HEK293 (cell line): ENCODE measurements at regions not wholly inside any gene's neighbourhood (a gene's known extent, or its start where the extent isn't known, plus 50 kb on each side); places are given as distances from the start of the nearest gene placed in this dataset.

Experiments
- CTCF ChIA-PET: fragments of 350-600 bp; formaldehyde crosslinking; extraction: SDS; loops from one replicate; lab custom pipeline; 2021; ENCODE audit warnings: antibody characterized with exemption; lab: Yijun Ruan, JAX
- POLR2A ChIA-PET: fragments of 300-600 bp; formaldehyde crosslinking; extraction: SDS; loops from one replicate; lab custom pipeline; 2020; ENCODE audit warnings: antibody characterized with exemption, inconsistent platforms; lab: Yijun Ruan, JAX
- H3K27ac ChIP-seq: fragments of 200-500 bp; sonication (Bioruptor generic); 2 replicates; pipeline ENCODE4 v1.5.1; 2014; ENCODE audit warnings: low read depth, low read length, control low read depth, inconsistent platforms; ENCODE audit errors: extremely low read depth
- H3K36me3 ChIP-seq, 2 experiments: fragments of 200-500 bp in 1 of 2; sonication (Bioruptor generic) in 1 of 2; 1 replicate in 1 of 2; 2 replicates in 1 of 2; pipeline ENCODE4 v1.5.1; 2014 to 2017; ENCODE audit warnings: inconsistent platforms in 2 of 2, low read length in 2 of 2; ENCODE audit not compliant: control insufficient read depth in 2 of 2, insufficient read depth in 1 of 2
- H3K4me1 ChIP-seq: fragments of 200-500 bp; sonication (Bioruptor generic); 2 replicates; pipeline ENCODE4 v1.5.1; 2014; ENCODE audit warnings: mild to moderate bottlenecking, low read length, inconsistent platforms; ENCODE audit not compliant: control insufficient read depth, insufficient read depth
- H3K4me3 ChIP-seq: 2 replicates; pipeline ENCODE4 v1.5.1; 2011; ENCODE audit warnings: low read depth, mild to moderate bottlenecking, control low read depth, low read length, moderate library complexity
- H3K9me3 ChIP-seq: fragments of 200-500 bp; sonication (Bioruptor generic); 2 replicates; pipeline ENCODE4 v1.5.1; 2014; ENCODE audit warnings: low read depth, low read length, inconsistent platforms; ENCODE audit not compliant: control insufficient read depth, insufficient read depth
- HIC1 ChIP-seq: fragments of 450-650 bp; formaldehyde crosslinking; IDR thresholded peaks from 2 replicates; pipeline ENCODE4 v1.5.1; 2016; ENCODE audit warnings: missing biosample characterization, missing genetic modification characterization
- KLF10 ChIP-seq: fragments of 450-650 bp; IDR thresholded peaks from 2 replicates; pipeline ENCODE4 v1.5.1; 2018; ENCODE audit warnings: missing biosample characterization, mild to moderate bottlenecking, missing genetic modification characterization
- PRDM4 ChIP-seq: fragments of 450-650 bp; formaldehyde crosslinking; IDR thresholded peaks from 2 replicates; pipeline ENCODE4 v1.5.1; 2017; ENCODE audit warnings: missing biosample characterization, missing genetic modification characterization
- ZBTB7A ChIP-seq: fragments of 450-650 bp; formaldehyde crosslinking; IDR thresholded peaks from 2 replicates; pipeline ENCODE4 v1.5.1; 2016; ENCODE audit warnings: low read depth, missing biosample characterization, missing genetic modification characterization
- ZFP37 ChIP-seq: fragments of 450-650 bp; formaldehyde crosslinking; IDR thresholded peaks from 2 replicates; pipeline ENCODE4 v1.5.1; 2016; ENCODE audit warnings: missing biosample characterization, missing genetic modification characterization
- ZFP41 ChIP-seq: fragments of 450-650 bp; formaldehyde crosslinking; IDR thresholded peaks from 2 replicates; pipeline ENCODE4 v1.5.1; 2016; ENCODE audit warnings: missing biosample characterization, missing genetic modification characterization, borderline replicate concordance
- ZNF174 ChIP-seq: fragments of 450-650 bp; formaldehyde crosslinking; IDR thresholded peaks from 2 replicates; pipeline ENCODE4 v1.5.0; 2017; ENCODE audit warnings: missing biosample characterization, mild to moderate bottlenecking, missing genetic modification characterization
- ZNF19 ChIP-seq: fragments of 450-650 bp; formaldehyde crosslinking; IDR thresholded peaks from 2 replicates; pipeline ENCODE4; 2016; ENCODE audit warnings: missing biosample characterization, missing genetic modification characterization, low read depth
- ZNF280D ChIP-seq: fragments of 450-650 bp; formaldehyde crosslinking; IDR thresholded peaks from 2 replicates; pipeline ENCODE4 v1.5.1; 2016; ENCODE audit warnings: missing biosample characterization, missing genetic modification characterization
- ZNF324 ChIP-seq: fragments of 450-650 bp; formaldehyde crosslinking; IDR thresholded peaks from 2 replicates; pipeline ENCODE4 v1.5.1; 2016; ENCODE audit warnings: missing biosample characterization, missing genetic modification characterization
- ZNF37A ChIP-seq: fragments of 450-650 bp; IDR thresholded peaks from 2 replicates; pipeline ENCODE4 v1.5.1; 2018; ENCODE audit warnings: missing biosample characterization, missing genetic modification characterization
- ZNF654 ChIP-seq: fragments of 450-650 bp; formaldehyde crosslinking; IDR thresholded peaks from 2 replicates; pipeline ENCODE4 v1.5.1; 2016; ENCODE audit warnings: low read depth, missing biosample characterization, missing genetic modification characterization
- ZNF664 ChIP-seq: fragments of 450-650 bp; formaldehyde crosslinking; IDR thresholded peaks from 2 replicates; pipeline ENCODE4 v1.5.1; 2016; ENCODE audit warnings: missing biosample characterization, missing genetic modification characterization
- ZNF843 ChIP-seq: fragments of 450-650 bp; formaldehyde crosslinking; IDR thresholded peaks from 2 replicates; pipeline ENCODE4 v1.5.1; 2016; ENCODE audit warnings: missing biosample characterization, missing genetic modification characterization
- TF ChIP-seq, protein P1 (sequence below): fragments of 450-650 bp; formaldehyde crosslinking; IDR thresholded peaks from 2 replicates; pipeline ENCODE4 v1.5.1; 2016; ENCODE audit warnings: missing biosample characterization, missing genetic modification characterization, borderline replicate concordance
- TF ChIP-seq, protein P2 (sequence below): fragments of 450-650 bp; formaldehyde crosslinking; IDR thresholded peaks from 2 replicates; pipeline ENCODE4 v1.5.1; 2016; ENCODE audit warnings: missing biosample characterization, missing genetic modification characterization

GRCh38 chr4:23135792-23136645 lies 443.3 kb downstream of the GBA3 start:
- POLR2A ChIA-PET = no interaction called here
- Histone ChIP-seq H3K36me3 (no peaks in the 10 kb centered on the region), H3K4me1 (no peaks in the 10 kb centered on the region), H3K27ac (no peak overlapping the region), H3K4me3 (no peak overlapping the region), H3K9me3 (no peaks in the 10 kb centered on the region)
- TF ChIP-seq ZNF654 (tag by site-specific recombination) (peak; percentile 36), ZFP37 (tag by site-specific recombination) (no peak), ZNF19 (no peak), ZNF37A (tag by site-specific recombination) (no peak), ZNF664 (no peak), ZFP41 (tag by site-specific recombination) (no peak)
- CTCF ChIA-PET = interaction anchor here (0.6 to 3.2 kb wide), 10 partner anchors 11 to 1347 kb away, joined by 3 to 12 read pairs (median 3); no protein-coding TSS in a partner anchor

- Histone ChIP-seq H3K9me3 (no peaks in the 10 kb centered on the region), H3K36me3 (no peaks in the 10 kb centered on the region), H3K4me1 (no peaks in the 10 kb centered on the region), H3K27ac (no peak overlapping the region), H3K4me3 (no peak overlapping the region)
- POLR2A ChIA-PET = no interaction called here
- CTCF ChIA-PET = interaction anchor here (0.7 to 3.2 kb wide), 3 partner anchors 13 to 480 kb away, joined by 8 to 12 read pairs (median 9); no protein-coding TSS in a partner anchor
- TF ChIP-seq KLF10 (tag by site-specific recombination) = no peak
- TF ChIP-seq ZNF174 (tag by site-specific recombination) = no peak
- no peak for TF ChIP-seq ZNF843 (tag by site-specific recombination)
- TF ChIP-seq, protein P1, sequence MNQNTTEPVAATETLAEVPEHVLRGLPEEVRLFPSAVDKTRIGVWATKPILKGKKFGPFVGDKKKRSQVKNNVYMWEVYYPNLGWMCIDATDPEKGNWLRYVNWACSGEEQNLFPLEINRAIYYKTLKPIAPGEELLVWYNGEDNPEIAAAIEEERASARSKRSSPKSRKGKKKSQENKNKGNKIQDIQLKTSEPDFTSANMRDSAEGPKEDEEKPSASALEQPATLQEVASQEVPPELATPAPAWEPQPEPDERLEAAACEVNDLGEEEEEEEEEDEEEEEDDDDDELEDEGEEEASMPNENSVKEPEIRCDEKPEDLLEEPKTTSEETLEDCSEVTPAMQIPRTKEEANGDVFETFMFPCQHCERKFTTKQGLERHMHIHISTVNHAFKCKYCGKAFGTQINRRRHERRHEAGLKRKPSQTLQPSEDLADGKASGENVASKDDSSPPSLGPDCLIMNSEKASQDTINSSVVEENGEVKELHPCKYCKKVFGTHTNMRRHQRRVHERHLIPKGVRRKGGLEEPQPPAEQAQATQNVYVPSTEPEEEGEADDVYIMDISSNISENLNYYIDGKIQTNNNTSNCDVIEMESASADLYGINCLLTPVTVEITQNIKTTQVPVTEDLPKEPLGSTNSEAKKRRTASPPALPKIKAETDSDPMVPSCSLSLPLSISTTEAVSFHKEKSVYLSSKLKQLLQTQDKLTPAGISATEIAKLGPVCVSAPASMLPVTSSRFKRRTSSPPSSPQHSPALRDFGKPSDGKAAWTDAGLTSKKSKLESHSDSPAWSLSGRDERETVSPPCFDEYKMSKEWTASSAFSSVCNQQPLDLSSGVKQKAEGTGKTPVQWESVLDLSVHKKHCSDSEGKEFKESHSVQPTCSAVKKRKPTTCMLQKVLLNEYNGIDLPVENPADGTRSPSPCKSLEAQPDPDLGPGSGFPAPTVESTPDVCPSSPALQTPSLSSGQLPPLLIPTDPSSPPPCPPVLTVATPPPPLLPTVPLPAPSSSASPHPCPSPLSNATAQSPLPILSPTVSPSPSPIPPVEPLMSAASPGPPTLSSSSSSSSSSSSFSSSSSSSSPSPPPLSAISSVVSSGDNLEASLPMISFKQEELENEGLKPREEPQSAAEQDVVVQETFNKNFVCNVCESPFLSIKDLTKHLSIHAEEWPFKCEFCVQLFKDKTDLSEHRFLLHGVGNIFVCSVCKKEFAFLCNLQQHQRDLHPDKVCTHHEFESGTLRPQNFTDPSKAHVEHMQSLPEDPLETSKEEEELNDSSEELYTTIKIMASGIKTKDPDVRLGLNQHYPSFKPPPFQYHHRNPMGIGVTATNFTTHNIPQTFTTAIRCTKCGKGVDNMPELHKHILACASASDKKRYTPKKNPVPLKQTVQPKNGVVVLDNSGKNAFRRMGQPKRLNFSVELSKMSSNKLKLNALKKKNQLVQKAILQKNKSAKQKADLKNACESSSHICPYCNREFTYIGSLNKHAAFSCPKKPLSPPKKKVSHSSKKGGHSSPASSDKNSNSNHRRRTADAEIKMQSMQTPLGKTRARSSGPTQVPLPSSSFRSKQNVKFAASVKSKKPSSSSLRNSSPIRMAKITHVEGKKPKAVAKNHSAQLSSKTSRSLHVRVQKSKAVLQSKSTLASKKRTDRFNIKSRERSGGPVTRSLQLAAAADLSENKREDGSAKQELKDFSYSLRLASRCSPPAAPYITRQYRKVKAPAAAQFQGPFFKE (tag by site-specific recombination) = no peak
- no peak for TF ChIP-seq ZBTB7A (tag by site-specific recombination)
- TF ChIP-seq ZNF324 (tag by site-specific recombination) = no peak
- TF ChIP-seq, protein P2, sequence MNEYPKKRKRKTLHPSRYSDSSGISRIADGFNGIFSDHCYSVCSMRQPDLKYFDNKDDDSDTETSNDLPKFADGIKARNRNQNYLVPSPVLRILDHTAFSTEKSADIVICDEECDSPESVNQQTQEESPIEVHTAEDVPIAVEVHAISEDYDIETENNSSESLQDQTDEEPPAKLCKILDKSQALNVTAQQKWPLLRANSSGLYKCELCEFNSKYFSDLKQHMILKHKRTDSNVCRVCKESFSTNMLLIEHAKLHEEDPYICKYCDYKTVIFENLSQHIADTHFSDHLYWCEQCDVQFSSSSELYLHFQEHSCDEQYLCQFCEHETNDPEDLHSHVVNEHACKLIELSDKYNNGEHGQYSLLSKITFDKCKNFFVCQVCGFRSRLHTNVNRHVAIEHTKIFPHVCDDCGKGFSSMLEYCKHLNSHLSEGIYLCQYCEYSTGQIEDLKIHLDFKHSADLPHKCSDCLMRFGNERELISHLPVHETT (tag by site-specific recombination) = no peak
- no peak for TF ChIP-seq HIC1 (tag by site-specific recombination)
- TF ChIP-seq ZNF280D (tag by site-specific recombination) = no peak
- no peak for TF ChIP-seq PRDM4
These were observed 441.6 kb downstream of the GBA3 start for GRCh38 chr4:23134331-23134730.
